ENCODE measurements at regions not wholly inside any gene's neighbourhood (a gene's known extent, or its start where the extent isn't known, plus 50 kb on each side); places are given as distances from the start of the nearest gene placed in this dataset.
A peak's percentile ranks its signal among the peaks of the same experiment; 100 is the strongest.
"Not testable (repeated sequence)": the region's sequence is repeated elsewhere in the genome, so short reads cannot be mapped to it uniquely, and the experiment has no call there.

GRCh38 chr2:106285237-106285829 lies 91.2 kb upstream of the UXS1 start:
- Histone ChIP-seq H3K4me3 (ENCODE audit: low read length in 2 of 2) (no peak overlapping the region), H2BK15ac (ENCODE audit: low read length) (no peak overlapping the region), H3K4me1 (ENCODE audit: control insufficient read depth in 2 of 2, insufficient read depth in 1 of 2, low read depth in 1 of 2, low read length in 2 of 2) (peaks cover 2 to 44% of the 10 kb centered on the region in 2 donors), H2BK120ac (ENCODE audit: low read depth, low read length) (no peak overlapping the region), H3K4me2 (ENCODE audit: insufficient read depth, low read length, poor library complexity, severe bottlenecking) (no peak overlapping the region), H2AFZ (ENCODE audit: low read length) (no peak overlapping the region), H3K18ac (ENCODE audit: low read length) (no peak overlapping the region), H2AK5ac (ENCODE audit: low read depth, low read length) (no peak overlapping the region), H3K27me3 (ENCODE audit: control insufficient read depth in 3 of 3, insufficient read depth in 3 of 3, low read depth in 1 of 3, low read length in 3 of 3) (no peaks in the 10 kb centered on the region), H3K79me1 (ENCODE audit: low read depth, low read length) (no peaks in the 10 kb centered on the region), H2BK5ac (ENCODE audit: low read length) (no peak overlapping the region), H2BK12ac (ENCODE audit: low read length) (no peak overlapping the region), H4K8ac (ENCODE audit: low read depth, low read length) (no peak overlapping the region), H3K27ac (replicated peaks; ENCODE audit: low read length) (no peak overlapping the region), H3K9ac (ENCODE audit: low read depth, low read length, poor library complexity) (no peak overlapping the region), H3K36me3 (replicated peaks in 1 of 2; ENCODE audit: control insufficient read depth in 2 of 2, insufficient read depth in 2 of 2, low read length in 2 of 2) (no peaks in the 10 kb centered on the region), H3K23ac (ENCODE audit: low read depth, low read length, poor library complexity) (no peak overlapping the region), H4K91ac (ENCODE audit: low read depth, low read length, poor library complexity) (no peak overlapping the region), H3K9me3 (replicated peaks in 1 of 2; ENCODE audit: control insufficient read depth in 2 of 2, insufficient read depth in 1 of 2, low read depth in 1 of 2, low read length in 2 of 2) (peaks cover 0 to 5% of the 10 kb centered on the region in 2 donors), H3K4ac (ENCODE audit: low read length) (no peak overlapping the region), H3K14ac (ENCODE audit: low read length) (no peak overlapping the region)
- WGBS, 2 donors (ENCODE audit: extremely low coverage in 2 of 2, insufficient read length in 2 of 2, insufficient replicate concordance in 1 of 2): no CpG with 5 or more reads among the region's 3 CpGs
- no peak for DNase-seq (ENCODE audit: low spot score)

DNA sequence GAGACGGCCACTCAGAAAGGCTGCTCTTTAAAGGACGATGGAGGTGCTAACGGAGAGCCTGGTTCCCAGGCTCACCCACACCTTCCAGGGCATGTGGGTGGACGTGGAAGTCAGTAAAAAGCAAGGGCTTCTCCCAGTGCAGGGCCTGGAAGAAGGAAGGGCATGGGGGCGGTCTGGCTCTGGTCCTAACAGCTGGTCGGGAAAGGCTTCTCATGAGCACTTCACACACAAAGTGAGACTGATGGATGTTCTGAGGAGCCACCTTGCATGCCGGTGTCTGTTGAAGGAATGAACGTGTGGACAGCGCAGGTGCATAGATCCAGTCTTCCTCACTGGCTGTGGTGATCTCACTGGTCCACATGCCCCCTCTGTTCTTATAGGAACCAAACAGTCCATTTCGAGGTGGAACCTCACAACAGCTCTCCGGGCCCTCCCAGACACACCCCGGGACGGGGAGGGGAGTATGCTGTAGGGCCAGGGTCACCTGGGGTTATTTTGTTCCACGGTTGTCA lies 90.6 kb upstream of the UXS1 start:
- Histone ChIP-seq H3K4me3 (ENCODE audit: low read length in 2 of 2) (no peak overlapping the region), H4K8ac (ENCODE audit: low read depth, low read length) (no peak overlapping the region), H2BK12ac (ENCODE audit: low read length) (no peak overlapping the region), H3K18ac (ENCODE audit: low read length) (peak overlapping the region; percentile 41), H2BK15ac (ENCODE audit: low read length) (no peak overlapping the region), H3K36me3 (replicated peaks in 1 of 2; ENCODE audit: control insufficient read depth in 2 of 2, insufficient read depth in 2 of 2, low read length in 2 of 2) (no peaks in the 10 kb centered on the region), H3K23ac (ENCODE audit: low read depth, low read length, poor library complexity) (no peak overlapping the region), H3K14ac (ENCODE audit: low read length) (no peak overlapping the region), H3K9me3 (replicated peaks in 1 of 2; ENCODE audit: control insufficient read depth in 2 of 2, insufficient read depth in 1 of 2, low read depth in 1 of 2, low read length in 2 of 2) (peaks cover 0 to 5% of the 10 kb centered on the region in 2 donors), H2AK5ac (ENCODE audit: low read depth, low read length) (no peak overlapping the region), H3K4ac (ENCODE audit: low read length) (no peak overlapping the region), H3K79me1 (ENCODE audit: low read depth, low read length) (no peaks in the 10 kb centered on the region), H2AFZ (ENCODE audit: low read length) (peak overlapping the region; percentile 30), H3K9ac (ENCODE audit: low read depth, low read length, poor library complexity) (no peak overlapping the region), H3K27ac (replicated peaks; ENCODE audit: low read length) (no peak overlapping the region), H3K4me1 (ENCODE audit: control insufficient read depth in 2 of 2, insufficient read depth in 1 of 2, low read depth in 1 of 2, low read length in 2 of 2) (peaks cover 2 to 50% of the 10 kb centered on the region in 2 donors), H4K91ac (ENCODE audit: low read depth, low read length, poor library complexity) (no peak overlapping the region), H3K4me2 (ENCODE audit: insufficient read depth, low read length, poor library complexity, severe bottlenecking) (peak overlapping the region; percentile 25), H2BK5ac (ENCODE audit: low read length) (no peak overlapping the region), H2BK120ac (ENCODE audit: low read depth, low read length) (no peak overlapping the region), H3K27me3 (ENCODE audit: control insufficient read depth in 3 of 3, insufficient read depth in 3 of 3, low read depth in 1 of 3, low read length in 3 of 3) (no peaks in the 10 kb centered on the region)
- no CpG with 5 or more reads among the region's 14 CpGs for whole genome bisulfite sequencing, 2 donors (ENCODE audit: extremely low coverage in 2 of 2, insufficient read length in 2 of 2, insufficient replicate concordance in 1 of 2)
- DNase-seq (ENCODE audit: low spot score): no peak

DNA sequence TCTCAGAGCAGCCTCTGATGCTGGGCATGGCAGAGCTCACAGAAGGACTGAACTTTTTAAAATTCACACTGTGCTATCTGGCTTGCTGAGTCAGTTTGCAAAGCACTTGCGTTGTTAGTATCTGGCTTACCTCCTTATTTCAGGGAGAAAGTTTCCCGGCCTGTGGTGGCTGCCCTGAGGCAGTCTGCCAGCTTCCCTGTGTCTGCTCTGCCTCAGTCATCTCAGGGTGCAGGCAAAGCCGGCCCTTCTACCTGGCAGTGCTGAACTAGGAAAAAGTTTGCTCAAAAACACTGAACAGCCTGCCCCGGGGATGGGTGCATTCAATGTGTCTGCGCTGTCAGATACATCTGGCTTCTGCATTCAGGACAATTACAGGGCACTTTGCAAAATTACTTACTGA lies 90.2 kb upstream of the UXS1 start:
- H3K27me3 ChIP-seq (ENCODE audit: control insufficient read depth in 3 of 3, insufficient read depth in 3 of 3, low read depth in 1 of 3, low read length in 3 of 3): no peaks in the 10 kb centered on the region
- peak overlapping the region; percentile 30 for H2AFZ ChIP-seq (ENCODE audit: low read length)
- peaks cover 0 to 5% of the 10 kb centered on the region in 2 donors for H3K9me3 ChIP-seq (replicated peaks in 1 of 2; ENCODE audit: control insufficient read depth in 2 of 2, insufficient read depth in 1 of 2, low read depth in 1 of 2, low read length in 2 of 2)
- DNase-seq (ENCODE audit: low spot score): no peak
- H3K4me1 ChIP-seq (ENCODE audit: control insufficient read depth in 2 of 2, insufficient read depth in 1 of 2, low read depth in 1 of 2, low read length in 2 of 2): peaks cover 2 to 53% of the 10 kb centered on the region in 2 donors
- H3K18ac ChIP-seq (ENCODE audit: low read length): no peak overlapping the region
- H2BK12ac ChIP-seq (ENCODE audit: low read length): no peak overlapping the region
- H2AK5ac ChIP-seq (ENCODE audit: low read depth, low read length): no peak overlapping the region
- H2BK5ac ChIP-seq (ENCODE audit: low read length): no peak overlapping the region
- no peak overlapping the region for H3K14ac ChIP-seq (ENCODE audit: low read length)
- WGBS, 2 donors (ENCODE audit: extremely low coverage in 2 of 2, insufficient read length in 2 of 2, insufficient replicate concordance in 1 of 2): no CpG with 5 or more reads among the region's 5 CpGs
- H3K27ac ChIP-seq (replicated peaks; ENCODE audit: low read length): no peak overlapping the region
- no peak overlapping the region for H4K8ac ChIP-seq (ENCODE audit: low read depth, low read length)
- H2BK15ac ChIP-seq (ENCODE audit: low read length): no peak overlapping the region
- no peaks in the 10 kb centered on the region for H3K79me1 ChIP-seq (ENCODE audit: low read depth, low read length)
- no peak overlapping the region for H3K9ac ChIP-seq (ENCODE audit: low read depth, low read length, poor library complexity)
- no peak overlapping the region for H4K91ac ChIP-seq (ENCODE audit: low read depth, low read length, poor library complexity)
- no peak overlapping the region for H3K4me2 ChIP-seq (ENCODE audit: insufficient read depth, low read length, poor library complexity, severe bottlenecking)
- H3K4ac ChIP-seq (ENCODE audit: low read length): no peak overlapping the region
- no peak overlapping the region for H3K23ac ChIP-seq (ENCODE audit: low read depth, low read length, poor library complexity)
- no peak overlapping the region for H2BK120ac ChIP-seq (ENCODE audit: low read depth, low read length)
- H3K36me3 ChIP-seq (replicated peaks in 1 of 2; ENCODE audit: control insufficient read depth in 2 of 2, insufficient read depth in 2 of 2, low read length in 2 of 2): no peaks in the 10 kb centered on the region
- H3K4me3 ChIP-seq (ENCODE audit: low read length in 2 of 2): no peak overlapping the region

GRCh38 chr2:106283228-106284152 lies 89.4 kb upstream of the UXS1 start:
- H3K4ac ChIP-seq (ENCODE audit: low read length); H4K91ac ChIP-seq (ENCODE audit: low read depth, low read length, poor library complexity); H3K14ac ChIP-seq (ENCODE audit: low read length); H3K27me3 ChIP-seq (ENCODE audit: control insufficient read depth in 3 of 3, insufficient read depth in 3 of 3, low read depth in 1 of 3, low read length in 3 of 3); H3K79me1 ChIP-seq (ENCODE audit: low read depth, low read length); H2BK5ac ChIP-seq (ENCODE audit: low read length); H2BK120ac ChIP-seq (ENCODE audit: low read depth, low read length); H4K8ac ChIP-seq (ENCODE audit: low read depth, low read length); H3K4me3 ChIP-seq (ENCODE audit: low read length in 2 of 2); H2BK12ac ChIP-seq (ENCODE audit: low read length); H3K36me3 ChIP-seq (replicated peaks in 1 of 2; ENCODE audit: control insufficient read depth in 2 of 2, insufficient read depth in 2 of 2, low read length in 2 of 2); H3K23ac ChIP-seq (ENCODE audit: low read depth, low read length, poor library complexity); H2BK15ac ChIP-seq (ENCODE audit: low read length); H3K4me2 ChIP-seq (ENCODE audit: insufficient read depth, low read length, poor library complexity, severe bottlenecking); H3K9me3 ChIP-seq (replicated peaks in 1 of 2; ENCODE audit: control insufficient read depth in 2 of 2, insufficient read depth in 1 of 2, low read depth in 1 of 2, low read length in 2 of 2); H3K9ac ChIP-seq (ENCODE audit: low read depth, low read length, poor library complexity); H3K18ac ChIP-seq (ENCODE audit: low read length); H3K27ac ChIP-seq (replicated peaks; ENCODE audit: low read length); H2AK5ac ChIP-seq (ENCODE audit: low read depth, low read length); H2AFZ ChIP-seq (ENCODE audit: low read length): not testable (repeated sequence)
- peaks cover 2 to 53% of the 10 kb centered on the region in 2 donors for H3K4me1 ChIP-seq (ENCODE audit: control insufficient read depth in 2 of 2, insufficient read depth in 1 of 2, low read depth in 1 of 2, low read length in 2 of 2)
- WGBS, 2 donors (ENCODE audit: extremely low coverage in 2 of 2, insufficient read length in 2 of 2, insufficient replicate concordance in 1 of 2): no CpG with 5 or more reads among the region's 9 CpGs
- DNase-seq (ENCODE audit: low spot score): peak; percentile 23
